Hepatocyte (in vitro differentiated cells): ENCODE measurements at regions not wholly inside any gene's neighbourhood (a gene's known extent, or its start where the extent isn't known, plus 50 kb on each side); places are given as distances from the start of the nearest gene placed in this dataset.

Experiments
- DNase-seq: peaks from one replicate; pipeline ENCODE4 v3.0.0-alpha.2; 2016; ENCODE audit warnings: low spot score
- H2AFZ ChIP-seq: fragments of 200-600 bp; sonication (generic); 2 replicates; pipeline ENCODE4 v1.6.0; 2016; ENCODE audit warnings: antibody characterized with exemption, mild to moderate bottlenecking
- H3K27ac ChIP-seq: fragments of 200-600 bp; sonication (generic); 2 replicates; pipeline ENCODE4 v1.5.1; 2016; ENCODE audit warnings: mild to moderate bottlenecking
- H3K27me3 ChIP-seq: fragments of 200-600 bp; sonication (generic); 2 replicates; pipeline ENCODE4 v1.6.1; 2016
- H3K36me3 ChIP-seq: fragments of 200-600 bp; sonication (generic); replicated peaks from 2 replicates; pipeline ENCODE4 v1.5.1; 2016; ENCODE audit warnings: low read depth; ENCODE audit not compliant: insufficient read depth
- H3K4me1 ChIP-seq: fragments of 200-600 bp; sonication (generic); 2 replicates; pipeline ENCODE4 v1.5.1; 2016; ENCODE audit warnings: mild to moderate bottlenecking, moderate library complexity; ENCODE audit not compliant: insufficient read depth
- H3K4me2 ChIP-seq: fragments of 200-600 bp; sonication (generic); 2 replicates; pipeline ENCODE4 v1.6.0; 2016
- H3K4me3 ChIP-seq: fragments of 200-600 bp; sonication (generic); 2 replicates; pipeline ENCODE4 v1.5.1; 2016; ENCODE audit warnings: mild to moderate bottlenecking
- H3K79me2 ChIP-seq: fragments of 200-600 bp; sonication (generic); 2 replicates; pipeline ENCODE4 v1.6.0; 2017; ENCODE audit warnings: mild to moderate bottlenecking
- H3K9me2 ChIP-seq: fragments of 200-600 bp; sonication (generic); replicated peaks from 2 replicates; pipeline ENCODE4 v1.6.0; 2017; ENCODE audit warnings: mild to moderate bottlenecking; ENCODE audit not compliant: insufficient read depth
- H3K9me3 ChIP-seq: fragments of 200-600 bp; sonication (generic); 2 replicates; pipeline ENCODE4 v1.5.1; 2016; ENCODE audit warnings: low read depth, mild to moderate bottlenecking
- H4K20me1 ChIP-seq: fragments of 200-600 bp; sonication (generic); 2 replicates; pipeline ENCODE4 v1.6.0; 2016; ENCODE audit warnings: mild to moderate bottlenecking; ENCODE audit not compliant: insufficient read depth, poor library complexity, severe bottlenecking
- CTCF ChIP-seq: fragments of 200-600 bp; sonication (generic); IDR thresholded peaks from 2 replicates; pipeline ENCODE4 v1.5.1; 2016; ENCODE audit warnings: antibody characterized with exemption, mild to moderate bottlenecking; ENCODE audit not compliant: poor library complexity
- EZH2 ChIP-seq: fragments of 200-600 bp; sonication (generic); IDR thresholded peaks from 2 replicates; pipeline ENCODE4 v1.6.1; 2016; ENCODE audit warnings: antibody characterized with exemption, mild to moderate bottlenecking, borderline replicate concordance
- EZH2phosphoT487 ChIP-seq: fragments of 200-600 bp; sonication (generic); IDR thresholded peaks from one replicate; pipeline ENCODE4 v1.6.1; 2018; ENCODE audit warnings: antibody characterized with exemption, mild to moderate bottlenecking, low read depth, moderate library complexity; ENCODE audit not compliant: unreplicated experiment, severe bottlenecking
- WGBS: methylation state at CpG from one replicate; pipeline ENCODE4 v1.1.6; 2016; ENCODE audit warnings: low lambda C conversion rate; ENCODE audit errors: missing lambda C conversion rate; 5-methylcytosine and 5-hydroxymethylcytosine counted together

GRCh38 chr1:115227346-115228082 lies 110.5 kb downstream of the NGF start:
- peaks cover 33% of the 10 kb centered on the region for H3K4me1 ChIP-seq
- H4K20me1 ChIP-seq, result no peaks in the 10 kb centered on the region
- peak overlapping the region; percentile 41 for H3K27ac ChIP-seq
- WGBS, result 80% methylated on average over 8 of the region's 8 CpGs
- no peaks in the 10 kb centered on the region for H3K9me2 ChIP-seq
- DNase-seq, result no peak
- no peak overlapping the region for H2AFZ ChIP-seq
- TF ChIP-seq EZH2, result no peak
- TF ChIP-seq EZH2phosphoT487, result no peak
- no peak for TF ChIP-seq CTCF
- no peaks in the 10 kb centered on the region for H3K36me3 ChIP-seq
- H3K9me3 ChIP-seq, result no peaks in the 10 kb centered on the region
- H3K4me2 ChIP-seq, result no peak overlapping the region
- H3K4me3 ChIP-seq, result no peak overlapping the region
- H3K79me2 ChIP-seq, result no peaks in the 10 kb centered on the region
- no peaks in the 10 kb centered on the region for H3K27me3 ChIP-seq

GRCh38 chr1:115225993-115226685 lies 111.9 kb downstream of the NGF start:
- Histone ChIP-seq H3K27me3 (no peaks in the 10 kb centered on the region), H3K9me2 (no peaks in the 10 kb centered on the region), H3K4me1 (peaks cover 34% of the 10 kb centered on the region), H3K79me2 (no peaks in the 10 kb centered on the region), H3K36me3 (no peaks in the 10 kb centered on the region), H3K4me2 (no peak overlapping the region), H4K20me1 (no peaks in the 10 kb centered on the region), H3K4me3 (no peak overlapping the region), H3K27ac (peak overlapping the region; percentile 41), H2AFZ (no peak overlapping the region), H3K9me3 (no peaks in the 10 kb centered on the region)
- no peak for DNase-seq
- WGBS, result 71% methylated on average over 11 of the region's 11 CpGs
- TF ChIP-seq CTCF (no peak), EZH2phosphoT487 (no peak), EZH2 (no peak)

- WGBS, result 83% methylated on average over 2 of the region's 2 CpGs
- Histone ChIP-seq H3K9me3 (no peaks in the 10 kb centered on the region), H3K9me2 (no peaks in the 10 kb centered on the region), H2AFZ (no peak overlapping the region), H3K4me3 (no peak overlapping the region), H3K79me2 (no peaks in the 10 kb centered on the region), H4K20me1 (no peaks in the 10 kb centered on the region), H3K27me3 (no peaks in the 10 kb centered on the region), H3K36me3 (no peaks in the 10 kb centered on the region), H3K4me2 (no peak overlapping the region), H3K27ac (peak overlapping the region; percentile 37), H3K4me1 (peaks cover 29% of the 10 kb centered on the region)
- TF ChIP-seq EZH2phosphoT487 (no peak), CTCF (no peak), EZH2 (no peak)
- DNase-seq, result no peak
Observed at GRCh38 chr1:115224636-115225035, 113.4 kb downstream of the NGF start.
